H1 (cell line): ENCODE measurements at regions not wholly inside any gene's neighbourhood (a gene's known extent, or its start where the extent isn't known, plus 50 kb on each side); places are given as distances from the start of the nearest gene placed in this dataset.

Source experiments
- ASH2L ChIP-seq: fragments of 200-600, 300-600 bp; sonication (generic); IDR thresholded peaks from one replicate; pipeline ENCODE4 v1.7.1; 2017; ENCODE audit warnings: low read length
- CREB1 ChIP-seq: IDR thresholded peaks from 2 replicates; pipeline ENCODE4 v1.6.1; 2012; ENCODE audit warnings: inconsistent platforms
- EP300 ChIP-seq, 2 experiments: IDR thresholded peaks; 1 replicate in 1 of 2; 2 replicates in 1 of 2; pipeline ENCODE4 v1.6.1; 2011 to 2012; ENCODE audit warnings: low read depth in 2 of 2, low read length in 2 of 2, mild to moderate bottlenecking in 2 of 2, borderline replicate concordance in 1 of 2, inconsistent platforms in 1 of 2, moderate library complexity in 1 of 2
- GABPA ChIP-seq: IDR thresholded peaks from 2 replicates; pipeline ENCODE4 v1.6.1; 2011; ENCODE audit warnings: mild to moderate bottlenecking, low read length, moderate library complexity, borderline replicate concordance; ENCODE audit not compliant: insufficient read depth
- POLR2A ChIP-seq, 2 experiments: IDR thresholded peaks; 1 replicate in 1 of 2; 2 replicates in 1 of 2; pipeline ENCODE4 v1.6.1; 2011; ENCODE audit warnings: low read depth in 2 of 2, low read length in 2 of 2, mild to moderate bottlenecking in 2 of 2; ENCODE audit errors: control extremely low read depth in 1 of 2
- RAD21 ChIP-seq, 2 experiments: IDR thresholded peaks in 1 of 2; conservative IDR thresholded peaks in 1 of 2; 2 replicates each; pipeline ENCODE4 v1.6.1; 2011; ENCODE audit warnings: low read depth in 2 of 2, low read length in 2 of 2, improper control_type of control experiment in 1 of 2, inconsistent platforms in 1 of 2, mild to moderate bottlenecking in 1 of 2, moderate library complexity in 1 of 2
- SUZ12 ChIP-seq: fragments of 200-600 bp; sonication (generic); IDR thresholded peaks from 2 replicates; pipeline ENCODE4 v1.6.1; 2012; ENCODE audit warnings: mild to moderate bottlenecking, inconsistent platforms, low read length, moderate library complexity, mixed read lengths

DNA sequence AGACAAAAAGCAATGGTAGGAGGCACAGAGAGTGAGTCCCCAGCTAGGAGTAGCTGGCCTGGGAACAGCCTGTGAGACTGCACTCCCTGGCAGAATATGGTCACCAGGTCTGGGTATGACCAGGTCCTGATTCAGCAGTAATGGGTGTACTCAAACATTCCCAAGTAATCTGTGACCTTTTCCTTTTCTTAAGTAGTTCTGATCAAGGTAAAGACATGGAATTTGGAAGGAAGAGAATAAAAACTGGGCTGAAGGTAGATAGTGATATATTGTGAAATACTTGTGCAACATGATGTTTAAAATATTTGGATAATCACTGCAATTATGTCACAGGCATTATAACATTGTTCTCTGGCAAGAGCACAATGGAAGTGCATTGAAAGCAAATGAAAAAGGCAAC lies 147.2 kb upstream of the DPYD start:
- no peak for TF ChIP-seq CREB1
- no peak for TF ChIP-seq ASH2L
- no peak for TF ChIP-seq SUZ12
- TF ChIP-seq POLR2A (IDR thresholded peaks at IDR 0.05; ENCODE audit: control extremely low read depth in 1 of 2, low read depth in 2 of 2, low read length in 2 of 2), result no peak
- no peak for TF ChIP-seq RAD21 (IDR thresholded peaks at IDR 0.05 in 1 of 2, conservative IDR thresholded peaks at IDR 0.05 in 1 of 2; ENCODE audit: low read depth in 2 of 2, low read length in 2 of 2)
- TF ChIP-seq EP300 (IDR thresholded peaks at IDR 0.05; ENCODE audit: borderline replicate concordance in 1 of 2, low read depth in 2 of 2, low read length in 2 of 2), result no peak
- no peak for TF ChIP-seq GABPA
